HepG2 (cell line): ENCODE measurements at regions not wholly inside any gene's neighbourhood (a gene's known extent, or its start where the extent isn't known, plus 50 kb on each side); places are given as distances from the start of the nearest gene placed in this dataset.

ENCODE experiments used
- ATAC-seq: fragments of 200-7000 bp; cut with Tn5 transposase; 3 replicates; pipeline ENCODE4 v1.9.1; 2020; ENCODE audit warnings: mild to moderate bottlenecking, moderate library complexity
- BruUV-seq: library from RNA; stranded (reverse); fragments of 400-500 nt; replicated peaks from 2 replicates; lab custom pipeline; 2021; lab: Mats Ljungman, UMichigan
- CTCF ChIA-PET: fragments of 300-600 bp; formaldehyde crosslinking; extraction: SDS; loops from one replicate; lab custom pipeline; 2021; ENCODE audit warnings: low total read pairs, inconsistent platforms, low intra/inter-chr PET ratio; lab: Yijun Ruan, JAX
- POLR2A ChIA-PET: fragments of 350-600 bp; sonication (Branson Sonifier 250); formaldehyde crosslinking; loops from one replicate; lab custom pipeline; 2020; ENCODE audit warnings: antibody characterized with exemption, inconsistent platforms; lab: Yijun Ruan, JAX
- DNase-seq: peaks from one replicate; pipeline ENCODE4 v3.0.0-alpha.2; 2015; ENCODE audit warnings: low spot score
- FAIRE-seq: peaks from 3 replicates; lab custom pipeline; 2011; peaks lifted over from hg19 to GRCh38; lab: Jason Lieb, UNC
- H2AFZ ChIP-seq: one replicate; pipeline ENCODE4 v1.6.1; 2011; ENCODE audit warnings: low read length, inconsistent platforms
- H3K27ac ChIP-seq: fragments of 300-600 bp; 3 replicates; pipeline ENCODE4 v1.8.0; 2011; ENCODE audit warnings: mixed run types, mild to moderate bottlenecking, mixed read lengths, low read length, inconsistent platforms; ENCODE audit not compliant: insufficient read depth; ENCODE audit errors: extremely low read length
- H3K27me3 ChIP-seq, 2 experiments: fragments of 200-600 bp in 1 of 2; 2 replicates in 1 of 2; 3 replicates in 1 of 2; pipeline versions ENCODE4 v1.6.0 to v1.8.0; 2011; ENCODE audit warnings: low read length in 2 of 2, mild to moderate bottlenecking in 2 of 2, moderate library complexity in 2 of 2, inconsistent platforms in 1 of 2; ENCODE audit not compliant: insufficient read depth in 2 of 2, control insufficient read depth in 1 of 2
- H3K36me3 ChIP-seq, 2 experiments: fragments of 200-600 bp in 1 of 2; replicated peaks in 1 of 2; 2 replicates in 1 of 2; 3 replicates in 1 of 2; pipeline versions ENCODE4 v1.5.1 to v1.8.0; 2011; ENCODE audit warnings: low read length in 2 of 2, inconsistent platforms in 1 of 2; ENCODE audit not compliant: insufficient read depth in 2 of 2, control insufficient read depth in 1 of 2
- H3K4me1 ChIP-seq: 2 replicates; pipeline ENCODE4 v1.5.1; 2012; ENCODE audit warnings: low read length, inconsistent platforms; ENCODE audit not compliant: insufficient read depth
- H3K4me2 ChIP-seq: 2 replicates; pipeline ENCODE4 v1.6.0; 2011; ENCODE audit warnings: low read depth, low read length, inconsistent platforms
- H3K4me3 ChIP-seq, 3 experiments: fragments of 200-600 bp in 1 of 3; sonication (generic), shearing (Covaris generic) in 1 of 3; replicated peaks in 1 of 3; 2 replicates each; pipeline ENCODE4 v1.5.1; 2011 to 2016; ENCODE audit warnings: low read length in 3 of 3, inconsistent platforms in 2 of 3, low read depth in 2 of 3, mild to moderate bottlenecking in 2 of 3, control low read depth in 1 of 3, mixed read lengths in 1 of 3; ENCODE audit not compliant: insufficient read depth in 1 of 3
- H3K79me2 ChIP-seq: one replicate; pipeline ENCODE4 v1.6.1; 2011; ENCODE audit warnings: low read length, inconsistent platforms; ENCODE audit not compliant: insufficient read depth
- H3K9ac ChIP-seq: 2 replicates; pipeline ENCODE4 v1.6.0; 2011; ENCODE audit warnings: mild to moderate bottlenecking, low read depth, low read length, inconsistent platforms; ENCODE audit not compliant: insufficient read depth
- H3K9me3 ChIP-seq: 2 replicates; pipeline ENCODE4 v1.5.1; 2012; ENCODE audit warnings: mild to moderate bottlenecking, low read length
- H4K20me1 ChIP-seq: 2 replicates; pipeline ENCODE4 v1.6.0; 2011; ENCODE audit warnings: inconsistent platforms, mild to moderate bottlenecking, low read length, moderate library complexity; ENCODE audit not compliant: insufficient read depth
- NFKBIZ ChIP-seq: IDR thresholded peaks from 2 replicates; pipeline ENCODE4 v1.6.1; 2018; ENCODE audit warnings: missing genetic modification reagents, missing compliant biosample characterization
- RARG ChIP-seq: sonication (generic); formaldehyde crosslinking; IDR thresholded peaks from 2 replicates; pipeline ENCODE4 v1.4.0; 2020; ENCODE audit warnings: low read depth, mild to moderate bottlenecking, missing genetic modification reagents
- RBFOX2 ChIP-seq: fragments of 200-400 bp; formaldehyde crosslinking; IDR thresholded peaks from 2 replicates; pipeline ENCODE4 v1.6.1; 2017; ENCODE audit warnings: low read depth, mild to moderate bottlenecking, low read length
- SIX4 ChIP-seq: sonication (generic); formaldehyde crosslinking; IDR thresholded peaks from 2 replicates; pipeline ENCODE4 v1.4.0; 2020; ENCODE audit warnings: missing genetic modification reagents
- TOE1 ChIP-seq: sonication (generic); formaldehyde crosslinking; IDR thresholded peaks from 2 replicates; pipeline ENCODE4 v1.4.0; 2020; ENCODE audit warnings: mild to moderate bottlenecking, missing genetic modification reagents
- ZBTB7A ChIP-seq: sonication (generic); formaldehyde crosslinking; IDR thresholded peaks from 2 replicates; pipeline ENCODE4 v1.8.0; 2022; ENCODE audit warnings: mild to moderate bottlenecking, missing genetic modification reagents
- ZBTB8A ChIP-seq: sonication (generic); formaldehyde crosslinking; IDR thresholded peaks from 2 replicates; pipeline ENCODE4 v1.4.0; 2020; ENCODE audit warnings: mild to moderate bottlenecking, low read depth, missing genetic modification reagents, borderline replicate concordance
- ZNF564 ChIP-seq: sonication (generic); formaldehyde crosslinking; IDR thresholded peaks from 2 replicates; pipeline ENCODE4 v1.8.1; 2023; ENCODE audit warnings: mild to moderate bottlenecking, missing genetic modification reagents
- WGBS: methylation state at CpG from one replicate; pipeline ENCODE4 v1.1.6; 2017; ENCODE audit warnings: low lambda C conversion rate; 5-methylcytosine and 5-hydroxymethylcytosine counted together
- in situ Hi-C: cut with HindIII; loops from 2 replicates; pipeline ENCODE4 v1.10.0; 2017; ENCODE audit warnings: low pct_unique_long_range_greater_than_20kb; ENCODE audit not compliant: extremely low pct_ligation_motif_present
- intact Hi-C: fragments of 100-400 bp; cut with micrococcal nuclease; formaldehyde crosslinking; loops from one replicate; pipeline ENCODE4 v1.10.0; 2022; ENCODE audit not compliant: unreplicated experiment
- TF ChIP-seq, protein P1 (sequence below): sonication (generic); formaldehyde crosslinking; IDR thresholded peaks from 2 replicates; pipeline ENCODE4 v1.5.0; 2020; ENCODE audit warnings: missing genetic modification reagents
- TF ChIP-seq, protein P2 (sequence below): sonication (generic); formaldehyde crosslinking; IDR thresholded peaks from 2 replicates; pipeline ENCODE4 v1.4.0; 2020; ENCODE audit warnings: missing genetic modification reagents, borderline replicate concordance

DNA sequence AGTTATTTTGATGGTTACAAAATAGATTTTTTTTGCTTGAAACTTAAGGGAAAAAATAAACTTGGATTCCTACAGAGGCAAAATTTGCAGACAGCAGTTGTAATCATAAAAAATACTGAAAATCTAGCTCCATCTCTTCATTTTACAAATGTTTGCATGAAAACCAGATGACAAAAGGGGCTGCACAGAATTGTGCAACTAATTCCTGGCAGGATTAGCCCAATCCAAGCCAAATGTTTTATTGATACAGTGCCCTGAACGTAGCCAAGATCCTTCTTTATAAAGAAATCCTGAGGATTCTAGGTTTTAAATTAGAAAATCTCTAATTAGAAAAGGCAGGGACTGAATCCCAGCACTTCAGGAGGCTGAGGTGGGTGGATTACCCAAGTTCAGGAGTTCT lies 356.4 kb upstream of the SEL1L start:
- DNase-seq, result no peak
- in situ Hi-C loops, result no loop called here
- H3K4me2 ChIP-seq, result no peak overlapping the region
- POLR2A ChIA-PET, result no interaction called here
- no peak overlapping the region for H3K27ac ChIP-seq
- no peak overlapping the region for H3K9ac ChIP-seq
- 0% methylated on average over 1 of the region's 1 CpG for WGBS
- TF ChIP-seq, protein P1, sequence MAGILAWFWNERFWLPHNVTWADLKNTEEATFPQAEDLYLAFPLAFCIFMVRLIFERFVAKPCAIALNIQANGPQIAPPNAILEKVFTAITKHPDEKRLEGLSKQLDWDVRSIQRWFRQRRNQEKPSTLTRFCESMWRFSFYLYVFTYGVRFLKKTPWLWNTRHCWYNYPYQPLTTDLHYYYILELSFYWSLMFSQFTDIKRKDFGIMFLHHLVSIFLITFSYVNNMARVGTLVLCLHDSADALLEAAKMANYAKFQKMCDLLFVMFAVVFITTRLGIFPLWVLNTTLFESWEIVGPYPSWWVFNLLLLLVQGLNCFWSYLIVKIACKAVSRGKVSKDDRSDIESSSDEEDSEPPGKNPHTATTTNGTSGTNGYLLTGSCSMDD, result no peak
- TF ChIP-seq, all 625 proteins: peak for 0
- ATAC-seq (no peak), FAIRE-seq (no peak)
- Histone ChIP-seq H3K27me3 (no peaks in the 10 kb centered on the region), H3K36me3 (no peaks in the 10 kb centered on the region), H3K79me2 (no peaks in the 10 kb centered on the region), H3K4me3 (no peak overlapping the region), H3K4me1 (no peaks in the 10 kb centered on the region), H4K20me1 (no peaks in the 10 kb centered on the region), H2AFZ (no peak overlapping the region), H3K9me3 (peaks cover 92% of the 10 kb centered on the region)
- no TSS peak for BruUV-seq
- intact Hi-C loops, result no loop called here
- CTCF ChIA-PET, result no interaction called here

DNA sequence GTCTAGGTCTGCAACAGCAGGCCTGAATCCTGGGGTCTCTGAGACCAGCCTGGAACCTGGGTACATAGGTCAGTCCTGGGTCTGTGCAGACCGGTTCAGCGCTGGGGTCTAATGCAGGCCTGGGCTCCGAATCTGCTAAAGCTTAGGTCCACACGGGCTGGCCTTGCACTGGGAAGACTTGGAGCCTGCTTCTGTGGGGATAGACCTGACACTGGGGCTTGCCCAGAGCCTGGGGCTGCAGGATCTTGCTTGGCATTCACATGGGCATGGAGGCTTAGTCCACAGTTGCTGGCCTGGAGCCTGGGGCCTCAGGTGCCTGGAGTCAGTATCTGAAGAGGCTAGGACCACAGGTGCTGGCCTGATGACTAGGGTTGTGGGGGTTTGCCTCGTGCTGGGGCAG lies 369.8 kb upstream of the SEL1L start:
- WGBS, result 0% methylated on average over 2 of the region's 5 CpGs
- Histone ChIP-seq H4K20me1 (no peaks in the 10 kb centered on the region), H3K27me3 (no peaks in the 10 kb centered on the region), H3K4me3 (no peak overlapping the region), H3K9ac (no peak overlapping the region), H3K4me2 (no peak overlapping the region), H3K9me3 (peaks cover 87% of the 10 kb centered on the region), H3K4me1 (no peaks in the 10 kb centered on the region), H2AFZ (no peak overlapping the region), H3K36me3 (no peaks in the 10 kb centered on the region), H3K27ac (no peak overlapping the region), H3K79me2 (no peaks in the 10 kb centered on the region)
- ATAC-seq (no peak), DNase-seq (no peak), FAIRE-seq (no peak)
- ChIA-PET POLR2A (no interaction called here), CTCF (no interaction called here)
- in situ Hi-C loops, result no loop called here
- no peak for TF ChIP-seq RBFOX2
- no peak for TF ChIP-seq SIX4 (CRISPR knock-in tag)
- TF ChIP-seq, protein P2, sequence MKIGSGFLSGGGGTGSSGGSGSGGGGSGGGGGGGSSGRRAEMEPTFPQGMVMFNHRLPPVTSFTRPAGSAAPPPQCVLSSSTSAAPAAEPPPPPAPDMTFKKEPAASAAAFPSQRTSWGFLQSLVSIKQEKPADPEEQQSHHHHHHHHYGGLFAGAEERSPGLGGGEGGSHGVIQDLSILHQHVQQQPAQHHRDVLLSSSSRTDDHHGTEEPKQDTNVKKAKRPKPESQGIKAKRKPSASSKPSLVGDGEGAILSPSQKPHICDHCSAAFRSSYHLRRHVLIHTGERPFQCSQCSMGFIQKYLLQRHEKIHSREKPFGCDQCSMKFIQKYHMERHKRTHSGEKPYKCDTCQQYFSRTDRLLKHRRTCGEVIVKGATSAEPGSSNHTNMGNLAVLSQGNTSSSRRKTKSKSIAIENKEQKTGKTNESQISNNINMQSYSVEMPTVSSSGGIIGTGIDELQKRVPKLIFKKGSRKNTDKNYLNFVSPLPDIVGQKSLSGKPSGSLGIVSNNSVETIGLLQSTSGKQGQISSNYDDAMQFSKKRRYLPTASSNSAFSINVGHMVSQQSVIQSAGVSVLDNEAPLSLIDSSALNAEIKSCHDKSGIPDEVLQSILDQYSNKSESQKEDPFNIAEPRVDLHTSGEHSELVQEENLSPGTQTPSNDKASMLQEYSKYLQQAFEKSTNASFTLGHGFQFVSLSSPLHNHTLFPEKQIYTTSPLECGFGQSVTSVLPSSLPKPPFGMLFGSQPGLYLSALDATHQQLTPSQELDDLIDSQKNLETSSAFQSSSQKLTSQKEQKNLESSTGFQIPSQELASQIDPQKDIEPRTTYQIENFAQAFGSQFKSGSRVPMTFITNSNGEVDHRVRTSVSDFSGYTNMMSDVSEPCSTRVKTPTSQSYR (CRISPR knock-in tag), result no peak
- no peak for TF ChIP-seq ZNF564
- no peak for TF ChIP-seq TOE1 (CRISPR knock-in tag)
- TF ChIP-seq RARG (CRISPR knock-in tag), result no peak
- TF ChIP-seq NFKBIZ (CRISPR knock-in tag), result no peak
- TF ChIP-seq ZBTB7A (CRISPR knock-in tag), result no peak
- no peak for TF ChIP-seq ZBTB8A (CRISPR knock-in tag)
- intact Hi-C loops, result no loop called here
- BruUV-seq, result no TSS peak
